Choroid plexus epithelial cell (primary cell): ENCODE measurements at regions not wholly inside any gene's neighbourhood (a gene's known extent, or its start where the extent isn't known, plus 50 kb on each side); places are given as distances from the start of the nearest gene placed in this dataset.

Experiments used
- DNase-seq: peaks from one replicate; pipeline ENCODE4 v3.0.0-alpha.2; 2010; ENCODE audit warnings: low read depth
- H3K4me3 ChIP-seq: 2 replicates; pipeline ENCODE4 v1.5.1; 2011; ENCODE audit warnings: low read depth, mild to moderate bottlenecking, control low read depth, low read length, moderate library complexity
- CTCF ChIP-seq: conservative IDR thresholded peaks from 2 replicates; pipeline ENCODE4 v1.5.1; 2011; ENCODE audit warnings: low read depth, mild to moderate bottlenecking, control low read depth, inconsistent platforms, low read length, moderate library complexity

- no peak overlapping the region for H3K4me3 ChIP-seq
- no peak for TF ChIP-seq CTCF
- no peak for DNase-seq
These were observed 52.3 kb upstream of the OR5P2 start for GRCh38 chr11:7849018-7849417.
